ENCODE measurements at regions not wholly inside any gene's neighbourhood (a gene's known extent, or its start where the extent isn't known, plus 50 kb on each side); places are given as distances from the start of the nearest gene placed in this dataset.

- DNase-seq, result no peak
These were observed 556.7 kb upstream of the BOD1L1 start for GRCh38 chr4:14184265-14184664.

- no peak for DNase-seq
These were observed 557.2 kb upstream of the BOD1L1 start for GRCh38 chr4:14184767-14185166.

GRCh38 chr4:14188214-14188613, 560.7 kb upstream of the BOD1L1 start:
- no peak for DNase-seq

DNA sequence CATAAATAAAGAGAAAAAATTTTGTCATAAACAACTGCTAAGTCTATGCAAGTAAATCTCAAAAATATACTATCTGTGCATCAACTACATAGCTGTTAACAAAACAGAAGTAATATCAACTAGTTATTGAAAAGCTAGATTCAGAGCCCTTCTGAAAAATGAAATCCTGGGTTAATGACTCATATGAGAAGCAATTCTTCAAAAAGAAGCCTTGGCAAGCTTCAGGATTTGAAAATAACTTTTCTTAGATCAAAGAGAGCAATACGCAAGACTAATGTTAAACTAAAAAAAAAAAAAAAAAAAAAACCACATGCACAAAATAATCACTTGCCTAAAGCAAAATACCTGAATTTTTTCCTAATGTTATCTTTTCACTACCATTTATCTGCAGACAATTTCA, 566.1 kb upstream of the BOD1L1 start:
- no peak for DNase-seq

GRCh38 chr4:14196131-14196530, 568.6 kb upstream of the BOD1L1 start:
- DNase-seq, result no peak

DNA sequence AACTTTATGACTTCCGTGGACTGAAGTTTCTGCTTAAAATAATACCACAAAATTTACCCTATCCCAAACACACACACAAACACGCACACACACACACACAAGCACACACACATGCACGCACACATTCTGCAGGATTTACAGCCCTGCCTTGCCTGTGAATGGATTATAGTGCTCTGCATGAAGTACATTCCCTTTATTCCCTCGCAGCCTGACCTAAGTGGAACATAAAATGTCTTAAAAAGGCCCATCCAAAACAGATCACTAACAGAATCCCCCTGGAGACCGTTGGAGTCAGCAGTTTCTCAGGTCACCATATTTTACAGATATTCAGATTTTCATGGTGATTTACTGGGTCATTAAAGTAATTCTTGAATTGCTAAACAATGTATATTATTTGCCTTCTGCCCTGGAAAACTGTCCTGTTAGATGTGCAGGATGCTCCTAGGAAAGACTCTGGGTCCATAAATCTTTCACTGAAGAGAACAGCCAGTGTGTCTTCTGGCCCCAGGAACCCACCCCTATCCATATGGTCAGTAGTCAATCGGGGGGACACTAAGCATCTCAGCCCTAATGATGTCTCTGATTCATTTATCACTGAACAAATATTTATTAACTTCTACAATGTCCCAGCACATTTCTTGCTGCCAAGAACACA, 587.7 kb upstream of the BOD1L1 start:
- no peak for DNase-seq

DNA sequence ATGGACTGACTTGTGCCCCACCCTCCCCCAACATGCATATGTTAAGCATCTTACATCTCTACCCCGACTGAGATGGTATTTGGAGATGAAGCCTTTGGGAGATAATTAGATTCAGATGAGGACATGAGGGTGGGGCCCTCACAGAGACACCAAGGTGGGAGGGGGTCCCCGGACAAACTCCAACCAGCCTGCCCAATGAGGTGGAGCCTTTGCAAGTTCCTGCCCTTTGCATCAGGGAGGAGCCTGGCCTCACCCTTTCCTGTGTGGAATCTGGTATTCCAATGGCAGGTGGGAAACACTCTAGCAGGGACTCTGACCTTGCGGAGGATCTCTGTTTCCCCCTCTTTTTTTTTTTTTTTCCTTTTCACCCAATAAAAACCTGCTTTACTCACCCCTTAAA, 589.9 kb upstream of the BOD1L1 start:
- no peak for DNase-seq

- no peak for DNase-seq
These were observed 591.1 kb upstream of the BOD1L1 start for GRCh38 chr4:14218641-14219040.

DNA sequence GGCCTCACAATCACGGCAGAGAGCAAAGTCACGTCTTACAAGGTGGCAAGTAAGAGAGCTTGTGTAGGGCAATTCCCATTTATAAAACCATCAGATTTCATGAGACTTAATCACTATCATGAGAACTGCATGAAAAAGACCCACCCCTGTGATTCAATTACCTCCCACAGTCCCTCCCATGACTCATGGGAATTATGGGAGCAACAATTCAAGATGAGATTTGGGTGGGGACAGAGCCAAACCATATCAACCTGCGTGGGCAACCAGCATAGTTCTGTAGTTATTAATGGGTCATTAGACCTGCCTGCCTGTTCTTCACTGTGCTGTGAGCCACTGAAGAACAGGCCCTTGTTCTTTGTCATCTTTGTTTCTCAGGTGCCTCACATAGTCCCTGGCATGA, 593.7 kb upstream of the BOD1L1 start:
- no peak for DNase-seq

DNA sequence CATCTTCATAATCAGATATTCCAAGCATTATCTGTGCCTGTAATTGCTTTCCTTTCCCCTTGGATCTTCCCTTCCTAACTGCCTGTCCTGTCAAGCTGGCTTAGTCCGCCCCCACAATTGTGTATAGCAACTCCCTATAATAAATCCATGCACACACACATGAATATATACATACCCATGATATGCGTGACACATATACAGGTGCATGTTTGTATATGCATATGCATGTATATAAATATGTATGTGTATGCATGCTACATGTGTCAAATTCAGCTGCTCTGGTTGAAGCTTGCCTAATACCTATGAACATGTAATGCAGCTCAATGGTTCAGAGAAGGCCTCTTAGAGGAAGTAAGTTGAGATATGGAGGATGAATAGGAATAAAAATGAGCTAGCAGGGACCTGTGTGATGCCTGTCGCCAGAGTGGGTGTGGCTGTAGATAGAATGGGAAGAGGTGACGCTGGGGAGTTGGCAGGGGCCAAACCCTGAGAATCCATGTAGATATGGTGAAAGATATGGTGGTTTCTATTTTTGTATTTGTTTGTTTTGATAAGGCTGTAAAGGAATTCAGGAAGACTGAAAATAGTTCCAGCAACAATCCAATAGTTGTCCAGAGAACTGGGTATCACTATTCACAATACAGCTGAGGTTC, 595.0 kb upstream of the BOD1L1 start:
- DNase-seq, result no peak

DNA sequence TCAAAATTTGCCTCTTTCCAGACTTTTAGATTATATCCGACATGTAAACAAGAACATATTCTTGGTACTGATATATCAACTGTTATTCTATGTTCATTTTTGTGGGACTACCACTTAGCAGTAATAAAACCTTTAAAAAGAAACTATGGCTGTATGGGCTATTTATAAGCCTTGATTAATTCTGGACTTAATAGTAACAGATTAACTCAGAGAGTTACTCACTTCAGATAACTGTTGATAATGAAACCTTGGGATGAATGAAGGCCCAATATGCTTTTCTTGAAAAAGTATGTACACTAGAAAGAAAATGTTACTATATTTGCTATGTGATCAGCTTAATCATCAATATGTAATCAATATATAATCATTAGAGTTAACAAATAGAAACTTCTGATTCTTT, 595.9 kb upstream of the BOD1L1 start:
- DNase-seq, result no peak

GRCh38 chr4:14225688-14226207, 598.2 kb upstream of the BOD1L1 start:
- no peak for DNase-seq

DNA sequence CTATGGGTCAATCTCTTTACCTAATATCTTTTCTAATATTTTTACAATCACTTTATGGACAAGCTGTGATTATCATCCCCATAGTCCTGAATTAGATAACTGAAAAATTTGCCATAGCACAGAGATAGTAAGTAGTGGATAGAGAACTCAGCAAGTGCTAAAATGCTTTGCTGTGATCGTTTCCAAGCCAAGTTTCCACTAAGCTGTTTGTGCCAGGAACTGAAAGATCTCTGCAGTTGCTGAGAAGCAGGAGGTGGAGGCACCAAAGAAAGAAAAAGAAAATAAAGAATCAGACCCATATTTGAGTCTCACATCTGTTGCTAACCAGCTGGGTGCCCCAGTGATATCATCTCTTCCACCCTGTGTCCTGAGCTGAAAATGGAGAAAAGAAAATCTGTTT, 605.6 kb upstream of the BOD1L1 start:
- no peak for DNase-seq

- no peak for DNase-seq
These were observed 606.8 kb upstream of the BOD1L1 start for GRCh38 chr4:14234307-14234706.

DNA sequence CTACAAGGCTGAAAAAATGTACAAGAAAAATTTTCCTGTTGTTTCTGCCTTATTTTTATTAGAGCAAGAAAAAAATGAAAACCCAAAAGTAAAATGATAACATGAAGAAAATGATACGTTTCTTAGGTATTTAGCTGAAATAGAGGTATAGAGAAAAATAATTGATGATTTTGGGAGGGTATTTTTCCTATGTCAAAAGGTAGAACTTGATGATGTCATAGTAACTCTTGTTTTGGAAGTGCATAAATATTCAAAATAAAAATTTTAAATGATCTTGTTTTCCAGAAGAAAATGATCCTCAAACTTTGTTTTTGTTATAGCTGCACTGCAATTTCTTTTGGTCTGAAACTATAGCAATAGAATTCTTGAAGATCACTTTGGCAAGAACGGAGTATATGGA, 608.8 kb upstream of the BOD1L1 start:
- no peak for DNase-seq

GRCh38 chr4:14237911-14238310, 610.4 kb upstream of the BOD1L1 start:
- no peak for DNase-seq

- DNase-seq, result no peak
These were observed 614.0 kb upstream of the BOD1L1 start for GRCh38 chr4:14241574-14241973.

- no peak for DNase-seq
These were observed 620.2 kb upstream of the BOD1L1 start for GRCh38 chr4:14247767-14248166.

DNA sequence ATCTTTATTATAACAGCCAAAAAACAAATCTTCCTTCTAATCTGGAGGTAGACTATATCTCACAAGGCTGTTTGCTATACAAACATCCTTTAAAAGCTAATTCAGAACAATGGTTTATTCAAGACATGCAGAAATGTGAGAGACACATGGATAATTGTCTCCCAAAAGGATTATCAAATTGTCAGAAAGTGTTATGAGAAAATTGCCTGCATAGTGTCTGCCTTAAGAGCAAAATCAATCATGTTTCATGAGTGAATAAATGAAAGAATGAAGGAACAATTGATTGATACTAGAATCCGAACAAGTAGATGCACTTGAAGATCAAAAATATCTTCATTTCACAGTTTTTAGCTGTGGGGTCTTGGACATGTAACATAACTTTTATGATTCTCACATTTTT, 621.7 kb upstream of the BOD1L1 start:
- DNase-seq, result no peak

- DNase-seq, result no peak
These were observed 626.7 kb upstream of the BOD1L1 start for GRCh38 chr4:14254252-14254651.

DNA sequence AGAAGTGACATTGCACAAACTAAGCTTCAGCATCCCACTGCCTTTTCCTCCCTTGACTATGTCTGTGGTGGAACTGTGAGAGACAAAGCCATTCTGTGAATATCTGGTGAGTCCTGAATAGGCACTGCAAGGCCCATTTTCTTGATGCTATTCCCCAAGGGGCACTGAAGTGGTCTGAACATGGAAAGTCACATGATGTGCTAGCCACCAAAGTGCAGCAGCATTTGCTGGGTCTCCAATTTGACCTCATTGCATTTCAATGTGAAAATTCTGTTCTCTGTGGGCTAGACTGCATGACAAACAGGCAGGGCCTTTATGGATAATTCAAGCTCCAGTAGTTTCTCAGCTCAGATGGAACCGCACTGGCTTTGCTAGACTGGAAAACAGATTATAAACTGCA, 627.4 kb upstream of the BOD1L1 start:
- DNase-seq, result no peak

- DNase-seq, result no peak
These were observed 630.4 kb upstream of the BOD1L1 start for GRCh38 chr4:14257903-14258302.

DNA sequence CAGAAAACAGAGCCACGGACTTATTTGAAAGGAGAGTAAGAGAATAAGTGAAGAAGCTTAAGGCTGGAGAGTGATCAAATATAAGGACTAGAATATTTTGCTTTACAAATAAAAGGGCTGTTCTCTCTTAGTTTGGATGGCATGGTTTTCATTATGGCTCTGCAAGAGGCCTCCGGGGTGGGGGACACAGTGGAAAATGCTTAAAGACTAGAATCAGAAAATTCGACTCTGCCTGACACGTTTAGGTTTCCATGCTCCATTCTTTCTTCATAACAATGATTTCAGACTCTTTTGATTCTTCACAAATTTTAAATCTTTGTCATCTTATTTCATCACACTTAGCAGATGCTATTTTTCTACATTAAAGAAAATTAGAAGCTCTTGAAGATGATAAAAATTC, 632.4 kb upstream of the BOD1L1 start:
- no peak for DNase-seq

DNA sequence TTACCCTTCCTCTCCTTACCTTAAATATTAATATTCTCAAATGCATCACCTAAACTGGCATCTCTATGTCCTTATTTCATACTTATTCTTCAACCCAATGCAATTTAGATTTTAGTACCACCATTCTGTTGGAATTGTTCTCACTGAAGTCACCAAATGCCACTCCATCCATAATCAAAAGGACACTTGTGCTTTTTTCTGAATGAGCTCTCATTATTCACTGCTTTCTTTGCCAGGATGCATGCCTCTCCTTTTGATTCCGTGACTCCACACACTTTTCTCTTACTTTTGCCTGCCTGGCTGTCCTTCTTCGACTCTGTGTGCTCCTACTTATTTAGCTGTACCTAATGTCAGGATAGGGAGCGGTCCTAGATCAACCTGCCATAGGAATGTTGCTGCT, 633.1 kb upstream of the BOD1L1 start:
- no peak for DNase-seq

DNA sequence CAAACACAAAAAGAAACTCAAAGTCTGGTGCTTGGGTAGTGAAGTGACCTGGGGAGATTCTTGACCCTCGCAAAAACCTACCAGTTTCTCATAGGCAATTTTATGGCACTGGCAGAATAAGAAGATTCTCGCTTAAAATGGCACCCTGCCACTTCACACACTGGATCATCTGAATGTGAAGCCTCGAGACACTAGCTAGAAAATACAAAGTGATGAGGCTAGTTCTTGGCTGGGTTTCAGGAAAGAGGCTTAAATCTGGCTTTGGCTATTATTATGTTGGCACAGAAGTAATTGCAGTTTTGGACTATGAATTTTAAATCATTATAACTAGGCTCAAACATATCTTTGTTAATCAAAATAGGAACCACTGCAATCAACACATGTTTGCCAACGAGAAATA, 634.7 kb upstream of the BOD1L1 start:
- no peak for DNase-seq

All from activated CD4-positive, alpha-beta T cell treated with anti-CD3 and anti-CD28 coated beads, Interleukin-10, Interleukin-2, amounts not matched to agents 100 ng/mL and 50 ng/mL, durations not matched to agents 16 hours and 8 hours (primary cell).